B cell (primary cell): ENCODE measurements at regions not wholly inside any gene's neighbourhood (a gene's known extent, or its start where the extent isn't known, plus 50 kb on each side); places are given as distances from the start of the nearest gene placed in this dataset.

Experiments used
- ATAC-seq: fragments of 200-7000 bp; cut with Tn5 transposase; one replicate; pipeline ENCODE4 v1.10.0; 2021; ENCODE audit warnings: low read depth, mild to moderate bottlenecking, moderate number of reproducible peaks, moderate library complexity
- CTCF ChIA-PET: fragments of 350-600 bp; sonication (Branson Sonifier 250); formaldehyde crosslinking; loops from one replicate; lab custom pipeline; 2021; ENCODE audit warnings: antibody characterized with exemption, inconsistent platforms; lab: Charles Lee
- POLR2A ChIA-PET: fragments of 350-600 bp; sonication (Branson Sonifier 250); formaldehyde crosslinking; loops from one replicate; lab custom pipeline; 2021; ENCODE audit warnings: antibody characterized with exemption; lab: Charles Lee
- DNase-seq: peaks from one replicate; pipeline ENCODE4 v3.0.0; 2013
- H2AFZ ChIP-seq: 2 replicates; pipeline ENCODE4 v1.6.1; 2012; ENCODE audit warnings: mild to moderate bottlenecking, low read depth, low read length; ENCODE audit not compliant: insufficient read depth, poor library complexity, severe bottlenecking
- H3K27ac ChIP-seq, 2 donors: 1 replicate in 1 of 2; 2 replicates in 1 of 2; pipeline ENCODE4 v1.5.1; 2012 to 2013; ENCODE audit warnings: low read length in 2 of 2, mild to moderate bottlenecking in 2 of 2, moderate library complexity in 1 of 2
- H3K27me3 ChIP-seq, 4 experiments: fragments of 200-600 bp in 1 of 4; sonication (generic) in 1 of 4; replicated peaks in 1 of 4; 1 replicate in 2 of 4; 2 replicates in 2 of 4; pipeline versions ENCODE4 v1.6.1 to v1.7.0; 2013 to 2016; ENCODE audit warnings: low read length in 3 of 4, mild to moderate bottlenecking in 2 of 4, mixed read lengths in 1 of 4, moderate library complexity in 1 of 4; ENCODE audit not compliant: insufficient read depth in 4 of 4, control insufficient read depth in 3 of 4; ENCODE audit errors: control extremely low read depth in 1 of 4
- H3K36me3 ChIP-seq, 2 experiments: replicated peaks in 1 of 2; 1 replicate in 1 of 2; 2 replicates in 1 of 2; pipeline versions ENCODE4 v1.6.1 to v1.7.1; 2013; ENCODE audit warnings: low read length in 1 of 2; ENCODE audit not compliant: insufficient read depth in 2 of 2, control insufficient read depth in 1 of 2; ENCODE audit errors: control extremely low read depth in 1 of 2, extremely low read depth in 1 of 2
- H3K4me1 ChIP-seq, 2 donors: fragments of 200-600 bp in 1 of 2; sonication (generic) in 1 of 2; 1 replicate in 1 of 2; 2 replicates in 1 of 2; pipeline versions ENCODE4 v1.5.1 to v1.6.1; 2013 to 2017; ENCODE audit warnings: low read length in 2 of 2; ENCODE audit not compliant: control insufficient read depth in 2 of 2, insufficient read depth in 2 of 2
- H3K4me2 ChIP-seq: replicated peaks from 2 replicates; pipeline ENCODE3; 2012; ENCODE audit warnings: mild to moderate bottlenecking, low read depth, low read length; ENCODE audit not compliant: poor library complexity, severe bottlenecking
- H3K4me3 ChIP-seq, 5 experiments: fragments of 200-600 bp in 1 of 5; sonication (generic) in 1 of 5; 1 replicate in 3 of 5; 2 replicates in 2 of 5; pipeline versions ENCODE4 v1.5.1 to v1.7.0; 2011 to 2016; ENCODE audit warnings: low read length in 4 of 5, mild to moderate bottlenecking in 4 of 5, low read depth in 2 of 5, control low read depth in 1 of 5, moderate library complexity in 1 of 5; ENCODE audit not compliant: insufficient read depth in 1 of 5; ENCODE audit errors: control extremely low read depth in 1 of 5, extremely low read depth in 1 of 5
- H3K79me2 ChIP-seq: fragments of 200-600 bp; sonication (generic); one replicate; pipeline ENCODE4 v1.6.0; 2016; ENCODE audit warnings: low read length; ENCODE audit not compliant: control insufficient read depth, insufficient read depth
- H3K9ac ChIP-seq: fragments of 200-600 bp; sonication (generic); 2 replicates; pipeline ENCODE4 v1.6.1; 2017; ENCODE audit warnings: mild to moderate bottlenecking, low read length, moderate library complexity
- H3K9me3 ChIP-seq, 3 donors: one replicate each; pipeline versions ENCODE4 v1.6.1 to v1.7.1; 2013; ENCODE audit warnings: low read length in 2 of 3; ENCODE audit not compliant: control insufficient read depth in 2 of 3, insufficient read depth in 1 of 3; ENCODE audit errors: control extremely low read depth in 1 of 3
- H4K20me1 ChIP-seq: 2 replicates; pipeline ENCODE4 v1.6.0; 2012; ENCODE audit warnings: mild to moderate bottlenecking, low read length; ENCODE audit not compliant: insufficient read depth, control insufficient read depth, poor library complexity, severe bottlenecking
- H3K27ac Mint-ChIP-seq: one replicate; pipeline ENCODE4 v1.8.0; 2021; ENCODE audit warnings: mixed read lengths
- H3K27me3 Mint-ChIP-seq: one replicate; pipeline ENCODE4 v1.8.0; 2021; ENCODE audit warnings: mixed read lengths
- H3K4me1 Mint-ChIP-seq: one replicate; pipeline ENCODE4 v1.8.0; 2021; ENCODE audit warnings: mixed read lengths
- H3K4me3 Mint-ChIP-seq: one replicate; pipeline ENCODE4 v1.8.0; 2021; ENCODE audit warnings: mixed read lengths
- H3K9me3 Mint-ChIP-seq: one replicate; pipeline ENCODE4 v1.8.0; 2022; ENCODE audit warnings: mixed read lengths; ENCODE audit not compliant: insufficient read depth
- EZH2 ChIP-seq: IDR thresholded peaks from 2 replicates; pipeline ENCODE4 v1.6.1; 2012; ENCODE audit warnings: borderline replicate concordance, low read depth, mild to moderate bottlenecking, moderate library complexity, low read length; ENCODE audit not compliant: insufficient read depth, poor library complexity, severe bottlenecking
- WGBS: methylation state at CpG from one replicate; pipeline ENCODE4 v1.1.5; 2013; ENCODE audit warnings: missing lambda C conversion rate; ENCODE audit not compliant: insufficient coverage; 5-methylcytosine and 5-hydroxymethylcytosine counted together
- intact Hi-C: fragments of 100-400 bp; cut with micrococcal nuclease; formaldehyde crosslinking; loops from one replicate; pipeline ENCODE4 v1.10.0; 2022
- TF ChIP-seq, protein P1 (sequence below): fragments of 200-600 bp; IDR thresholded peaks from one replicate; pipeline ENCODE4 v1.8.0; 2022; ENCODE audit warnings: antibody characterized with exemption, mild to moderate bottlenecking

GRCh38 chr4:122309988-122310626 is 68.7 kb upstream of the ADAD1 start:
- DNase-seq = no peak
- 100% methylated on average over 1 of the region's 3 CpGs for WGBS
- CTCF ChIA-PET = no interaction called here

GRCh38 chr4:122313006-122313646 is 65.7 kb upstream of the ADAD1 start:
- no peaks in the 10 kb centered on the region for H3K9me3 Mint-ChIP-seq
- TF ChIP-seq, protein P1, sequence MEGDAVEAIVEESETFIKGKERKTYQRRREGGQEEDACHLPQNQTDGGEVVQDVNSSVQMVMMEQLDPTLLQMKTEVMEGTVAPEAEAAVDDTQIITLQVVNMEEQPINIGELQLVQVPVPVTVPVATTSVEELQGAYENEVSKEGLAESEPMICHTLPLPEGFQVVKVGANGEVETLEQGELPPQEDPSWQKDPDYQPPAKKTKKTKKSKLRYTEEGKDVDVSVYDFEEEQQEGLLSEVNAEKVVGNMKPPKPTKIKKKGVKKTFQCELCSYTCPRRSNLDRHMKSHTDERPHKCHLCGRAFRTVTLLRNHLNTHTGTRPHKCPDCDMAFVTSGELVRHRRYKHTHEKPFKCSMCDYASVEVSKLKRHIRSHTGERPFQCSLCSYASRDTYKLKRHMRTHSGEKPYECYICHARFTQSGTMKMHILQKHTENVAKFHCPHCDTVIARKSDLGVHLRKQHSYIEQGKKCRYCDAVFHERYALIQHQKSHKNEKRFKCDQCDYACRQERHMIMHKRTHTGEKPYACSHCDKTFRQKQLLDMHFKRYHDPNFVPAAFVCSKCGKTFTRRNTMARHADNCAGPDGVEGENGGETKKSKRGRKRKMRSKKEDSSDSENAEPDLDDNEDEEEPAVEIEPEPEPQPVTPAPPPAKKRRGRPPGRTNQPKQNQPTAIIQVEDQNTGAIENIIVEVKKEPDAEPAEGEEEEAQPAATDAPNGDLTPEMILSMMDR = no peak
- no peak for TF ChIP-seq EZH2
- Histone ChIP-seq H3K4me3 (no peak overlapping the region), H3K27me3 (no peaks in the 10 kb centered on the region), H3K9ac (no peak overlapping the region), H3K4me2 (no peak overlapping the region), H2AFZ (no peak overlapping the region), H3K79me2 (no peaks in the 10 kb centered on the region), H3K36me3 (peaks cover 8 to 38% of the 10 kb centered on the region in 2 experiments), H3K27ac (no peak overlapping the region), H3K4me1 (no peaks in the 10 kb centered on the region), H4K20me1 (no peaks in the 10 kb centered on the region), H3K9me3 (no peaks in the 10 kb centered on the region)
- no peaks in the 10 kb centered on the region for H3K27me3 Mint-ChIP-seq
- ChIA-PET CTCF (interaction anchor here (1.1 kb wide), 1 partner anchor 10 kb away, joined by 6 read pairs; no protein-coding TSS in a partner anchor), POLR2A (no interaction called here)
- ATAC-seq (no peak), DNase-seq (no peak)
- no CpG with 5 or more reads among the region's 1 CpG for WGBS
- intact Hi-C loops = no loop called here
- no peak overlapping the region for H3K27ac Mint-ChIP-seq
- no peak overlapping the region for H3K4me3 Mint-ChIP-seq
- no peaks in the 10 kb centered on the region for H3K4me1 Mint-ChIP-seq

More at GRCh38 chr4:122309988-122310626, 68.7 kb upstream of the ADAD1 start:
- Histone ChIP-seq H3K4me1 (no peaks in the 10 kb centered on the region), H3K27ac (no peak overlapping the region), H3K4me2 (no peak overlapping the region), H3K9ac (no peak overlapping the region), H4K20me1 (no peaks in the 10 kb centered on the region), H2AFZ (no peak overlapping the region), H3K4me3 (no peak overlapping the region), H3K79me2 (no peaks in the 10 kb centered on the region), H3K36me3 (peaks cover 12 to 34% of the 10 kb centered on the region in 2 experiments), H3K27me3 (no peaks in the 10 kb centered on the region), H3K9me3 (no peaks in the 10 kb centered on the region)
- Mint-ChIP-seq H3K27me3 (no peaks in the 10 kb centered on the region), H3K4me1 (no peaks in the 10 kb centered on the region), H3K27ac (no peak overlapping the region), H3K9me3 (no peaks in the 10 kb centered on the region), H3K4me3 (no peak overlapping the region)
- intact Hi-C loops = no loop called here
- POLR2A ChIA-PET = no interaction called here
- no peak for TF ChIP-seq EZH2
- TF ChIP-seq, protein P1 = peak; percentile 65
- no peak for ATAC-seq
